GM13977 (cell line): ENCODE measurements at regions not wholly inside any gene's neighbourhood (a gene's known extent, or its start where the extent isn't known, plus 50 kb on each side); places are given as distances from the start of the nearest gene placed in this dataset.

ENCODE experiments used
- DNase-seq: peaks from one replicate; pipeline ENCODE4 v3.0.0; 2012; ENCODE audit warnings: low spot score
- CTCF ChIP-seq: IDR thresholded peaks from 2 replicates; pipeline ENCODE4 v1.5.1; 2012; ENCODE audit warnings: mild to moderate bottlenecking, control low read depth; ENCODE audit not compliant: insufficient read depth; ENCODE audit errors: extremely low read depth, missing control alignments
- in situ Hi-C: fragments of 300-500 bp; cut with MboI; formaldehyde crosslinking; loops from one replicate; pipeline ENCODE4 v1.12.0; 2022; ENCODE audit warnings: low sequenced_read_pairs, low pct_unique_long_range_greater_than_20kb, mixed read lengths, inconsistent platforms; ENCODE audit not compliant: unreplicated experiment

GRCh38 chr3:5277612-5278236 lies 90.2 kb downstream of the EDEM1 start:
- no peak for TF ChIP-seq CTCF
- in situ Hi-C loops = no loop called here
- DNase-seq = no peak

GRCh38 chr3:5278666-5279065 lies 91.2 kb downstream of the EDEM1 start:
- no peak for DNase-seq
- in situ Hi-C loops = no loop called here
- TF ChIP-seq CTCF = no peak

- TF ChIP-seq CTCF = no peak
- in situ Hi-C loops = no loop called here
Measured at GRCh38 chr3:5282703-5283102, 95.2 kb downstream of the EDEM1 start.

GRCh38 chr3:5285439-5285838 lies 97.9 kb downstream of the EDEM1 start:
- no peak for TF ChIP-seq CTCF
- no peak for DNase-seq
- in situ Hi-C loops = no loop called here

More at GRCh38 chr3:5282703-5283102, 95.2 kb downstream of the EDEM1 start:
- no peak for DNase-seq

GRCh38 chr3:5290915-5291314 lies 103.4 kb downstream of the EDEM1 start:
- in situ Hi-C loops = no loop called here
- no peak for TF ChIP-seq CTCF
- no peak for DNase-seq

GRCh38 chr3:5292512-5292911 lies 105.0 kb downstream of the EDEM1 start:
- in situ Hi-C loops = no loop called here
- no peak for TF ChIP-seq CTCF
- DNase-seq = no peak

- no peak for TF ChIP-seq CTCF
- DNase-seq = no peak
- in situ Hi-C loops = no loop called here
Measured at GRCh38 chr3:5293207-5293606, 105.7 kb downstream of the EDEM1 start.
